ENCODE measurements at regions not wholly inside any gene's neighbourhood (a gene's known extent, or its start where the extent isn't known, plus 50 kb on each side); places are given as distances from the start of the nearest gene placed in this dataset.
"Not testable (repeated sequence)": the region's sequence is repeated elsewhere in the genome, so short reads cannot be mapped to it uniquely, and the experiment has no call there.

- DNase-seq (ENCODE audit: insufficient read length, low spot score) (no peak), FAIRE-seq (no peak)
Measured at GRCh38 chr14:58875613-58876012, 237.9 kb downstream of the DACT1 start.

- no peak for FAIRE-seq
- DNase-seq (ENCODE audit: insufficient read length, low spot score): no peak
Measured at GRCh38 chr14:58876608-58877007, 238.8 kb downstream of the DACT1 start.

GRCh38 chr14:58878439-58879139 is 240.8 kb downstream of the DACT1 start:
- peak; percentile 18 for FAIRE-seq

GRCh38 chr14:58881433-58881832 is 243.7 kb downstream of the DACT1 start:
- no peak for DNase-seq (ENCODE audit: insufficient read length, low spot score)

More at GRCh38 chr14:58878439-58879139, 240.8 kb downstream of the DACT1 start:
- no peak for DNase-seq (ENCODE audit: insufficient read length, low spot score)

GRCh38 chr14:58882577-58883018 is 244.8 kb downstream of the DACT1 start:
- FAIRE-seq (no peak), DNase-seq (ENCODE audit: insufficient read length, low spot score) (no peak)

More at GRCh38 chr14:58881433-58881832, 243.7 kb downstream of the DACT1 start:
- FAIRE-seq: no peak

GRCh38 chr14:58884442-58884841 is 246.7 kb downstream of the DACT1 start:
- FAIRE-seq: no peak
- DNase-seq (ENCODE audit: insufficient read length, low spot score): no peak

- FAIRE-seq (no peak), DNase-seq (ENCODE audit: insufficient read length, low spot score) (no peak)
Measured at GRCh38 chr14:58887931-58888330, 250.2 kb downstream of the DACT1 start.

GRCh38 chr14:58898655-58899316 is 261.0 kb downstream of the DACT1 start:
- no peak for FAIRE-seq
- DNase-seq (ENCODE audit: insufficient read length, low spot score): no peak

GRCh38 chr14:58899317-58899713 is 261.6 kb downstream of the DACT1 start:
- DNase-seq (ENCODE audit: insufficient read length, low spot score) (no peak), FAIRE-seq (no peak)

- FAIRE-seq (no peak), DNase-seq (ENCODE audit: insufficient read length, low spot score) (no peak)
Measured at GRCh38 chr14:58901826-58902225, 264.1 kb downstream of the DACT1 start.

GRCh38 chr14:58904776-58905175 is 267.0 kb downstream of the DACT1 start:
- FAIRE-seq (no peak), DNase-seq (ENCODE audit: insufficient read length, low spot score) (no peak)

- DNase-seq (ENCODE audit: insufficient read length, low spot score) (no peak), FAIRE-seq (no peak)
Measured at GRCh38 chr14:58907803-58908202, 270.0 kb downstream of the DACT1 start.

GRCh38 chr14:58912287-58912686 is 274.5 kb downstream of the DACT1 start:
- FAIRE-seq (no peak), DNase-seq (ENCODE audit: insufficient read length, low spot score) (no peak)

- FAIRE-seq (no peak), DNase-seq (ENCODE audit: insufficient read length, low spot score) (no peak)
Measured at GRCh38 chr14:58912799-58913432, 275.2 kb downstream of the DACT1 start.

GRCh38 chr14:58914279-58914855 is 274.1 kb upstream of the DAAM1 start:
- DNase-seq (ENCODE audit: insufficient read length, low spot score) (no peak), FAIRE-seq (no peak)

GRCh38 chr14:58915646-58916045 is 272.8 kb upstream of the DAAM1 start:
- no peak for FAIRE-seq
- DNase-seq (ENCODE audit: insufficient read length, low spot score): no peak

GRCh38 chr14:58918066-58918738 is 270.3 kb upstream of the DAAM1 start:
- no peak for DNase-seq (ENCODE audit: insufficient read length, low spot score)
- no peak for FAIRE-seq

GRCh38 chr14:58919217-58919616 is 269.2 kb upstream of the DAAM1 start:
- DNase-seq (ENCODE audit: insufficient read length, low spot score): no peak
- no peak for FAIRE-seq

- FAIRE-seq: no peak
Measured at GRCh38 chr14:58920230-58920629, 268.2 kb upstream of the DAAM1 start.

GRCh38 chr14:58922201-58922940 is 266.1 kb upstream of the DAAM1 start:
- FAIRE-seq; DNase-seq (ENCODE audit: insufficient read length, low spot score): not testable (repeated sequence)

More at GRCh38 chr14:58920230-58920629, 268.2 kb upstream of the DAAM1 start:
- no peak for DNase-seq (ENCODE audit: insufficient read length, low spot score)
